HG03025 (cell line): ENCODE measurements at regions not wholly inside any gene's neighbourhood (a gene's known extent, or its start where the extent isn't known, plus 50 kb on each side); places are given as distances from the start of the nearest gene placed in this dataset.
"Not testable (repeated sequence)": the region's sequence is repeated elsewhere in the genome, so short reads cannot be mapped to it uniquely, and the experiment has no call there.

Experiments
- ATAC-seq: cut with Tn5 transposase; IDR thresholded peaks from one replicate; pipeline ENCODE4 v1.9.1; 2021; ENCODE audit warnings: mild to moderate bottlenecking, moderate library complexity; ENCODE audit not compliant: unreplicated experiment, low FRiP score

DNA sequence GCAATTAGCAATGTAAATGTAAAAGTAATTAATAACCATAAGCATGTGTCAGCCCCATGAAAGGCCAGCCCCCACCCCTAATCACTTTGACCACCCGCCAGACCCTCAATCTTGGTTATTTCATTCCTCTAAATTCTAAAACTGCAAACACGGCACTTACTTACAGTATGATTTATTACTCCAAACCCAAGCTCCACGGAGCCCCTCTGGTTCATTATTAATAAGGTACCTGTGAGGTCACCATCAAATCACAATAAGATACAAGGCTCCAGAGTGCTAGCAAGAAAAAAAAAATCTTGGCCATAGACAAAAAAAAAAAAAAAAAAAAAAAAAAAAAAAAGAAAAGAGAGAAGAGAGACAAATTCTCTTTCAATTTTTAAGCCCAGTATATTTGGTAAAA, 879.5 kb downstream of the TDRD15 start:
- ATAC-seq, result no peak

- no peak for ATAC-seq
These were observed 887.3 kb downstream of the TDRD15 start for GRCh38 chr2:22011048-22011447.

DNA sequence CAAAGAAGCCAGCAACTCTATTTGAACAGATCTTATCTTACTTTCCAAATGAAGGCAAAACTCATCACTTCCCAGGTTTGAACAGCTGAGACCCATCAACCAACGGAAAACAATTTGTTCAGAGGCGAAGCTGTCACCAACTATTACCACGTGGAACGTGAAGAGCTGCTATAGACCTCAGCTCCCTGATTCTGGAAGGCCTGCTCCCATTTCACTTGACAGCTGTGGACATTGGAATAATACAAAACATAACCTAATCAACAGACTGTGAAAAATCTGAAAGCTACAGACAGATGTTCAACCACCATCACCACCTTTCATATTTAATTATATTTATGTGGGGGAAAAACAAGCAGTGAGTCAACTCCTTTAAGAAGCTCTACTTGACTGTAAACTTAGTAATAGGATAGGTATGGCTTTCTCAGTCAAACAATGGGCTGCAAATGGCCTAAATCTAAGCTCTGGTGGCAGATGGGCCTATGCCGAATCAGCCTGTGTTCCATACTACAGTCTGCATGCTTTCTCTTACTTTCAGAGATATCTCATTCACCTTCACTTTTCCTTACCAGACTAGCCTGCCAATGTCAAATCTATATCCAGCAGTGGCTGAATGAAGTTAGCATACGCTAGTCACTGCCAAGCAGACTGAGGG, 896.4 kb downstream of the TDRD15 start:
- ATAC-seq, result no peak

GRCh38 chr2:22027345-22028005, 903.7 kb downstream of the TDRD15 start:
- ATAC-seq, result no peak

GRCh38 chr2:22035361-22035830, 911.6 kb downstream of the TDRD15 start:
- no peak for ATAC-seq

GRCh38 chr2:22037274-22037673, 913.5 kb downstream of the TDRD15 start:
- no peak for ATAC-seq

DNA sequence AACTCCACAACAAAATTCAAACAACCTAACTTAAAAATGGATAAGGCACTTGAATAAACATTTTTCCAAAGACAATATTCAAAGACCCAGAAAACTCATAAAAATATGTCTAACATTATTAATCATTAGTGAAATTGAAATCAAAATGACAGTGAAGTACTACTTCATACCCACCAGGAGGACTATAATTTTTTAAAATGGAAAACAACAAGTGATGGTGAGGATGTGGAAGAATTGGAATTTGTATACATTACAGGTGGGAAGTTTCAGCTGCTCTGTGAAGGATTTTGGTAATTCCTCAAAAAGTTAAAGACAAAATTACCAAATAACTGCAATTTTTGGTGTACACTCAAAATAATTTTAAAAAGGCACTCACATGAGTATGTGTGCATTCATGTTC, 920.0 kb downstream of the TDRD15 start:
- no peak for ATAC-seq

GRCh38 chr2:22055784-22056620, 932.2 kb downstream of the TDRD15 start:
- ATAC-seq, result no peak

- no peak for ATAC-seq
These were observed 932.9 kb downstream of the TDRD15 start for GRCh38 chr2:22056621-22057132.

DNA sequence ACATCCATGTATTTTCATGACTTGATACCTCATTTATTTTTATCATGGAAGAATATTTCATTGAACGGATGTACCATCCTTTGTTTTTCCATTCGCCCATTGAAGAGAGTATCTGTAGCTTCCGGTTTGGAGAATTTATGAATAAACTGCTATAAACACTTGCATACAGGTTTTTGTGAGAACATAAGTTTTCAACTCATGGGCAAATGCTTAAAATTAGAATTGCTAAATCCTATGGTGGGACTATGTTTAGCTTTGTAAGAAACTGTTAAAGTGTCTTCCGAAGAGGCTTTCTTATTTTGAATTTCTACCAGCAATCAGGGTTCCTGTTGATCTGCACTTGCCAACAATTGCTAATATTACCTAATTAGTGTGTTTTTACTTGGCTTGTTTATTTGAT, 938.9 kb downstream of the TDRD15 start:
- ATAC-seq, result no peak

- ATAC-seq, result no peak
These were observed 952.7 kb downstream of the TDRD15 start for GRCh38 chr2:22076454-22076853.

DNA sequence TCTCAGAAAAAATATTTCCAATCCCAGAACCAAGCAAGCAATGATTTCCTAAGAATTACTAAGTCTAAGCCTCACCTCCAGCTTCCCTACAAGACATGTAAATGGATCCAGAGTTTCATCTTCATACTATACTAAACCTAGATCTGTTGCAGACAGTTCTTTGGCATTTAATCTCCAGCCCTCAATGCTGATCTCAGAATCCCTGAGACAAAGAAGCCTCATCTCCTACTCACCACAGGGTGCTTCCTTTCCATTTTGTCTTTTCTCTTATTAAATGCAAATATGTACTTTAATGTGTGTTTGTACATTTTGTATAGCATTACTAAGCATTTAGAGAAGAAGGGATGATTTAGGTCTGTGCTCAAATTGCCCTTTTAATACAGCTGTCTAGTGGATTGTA, 954.9 kb downstream of the TDRD15 start:
- no peak for ATAC-seq

- ATAC-seq, result no peak
These were observed 955.8 kb downstream of the TDRD15 start for GRCh38 chr2:22079583-22079982.

DNA sequence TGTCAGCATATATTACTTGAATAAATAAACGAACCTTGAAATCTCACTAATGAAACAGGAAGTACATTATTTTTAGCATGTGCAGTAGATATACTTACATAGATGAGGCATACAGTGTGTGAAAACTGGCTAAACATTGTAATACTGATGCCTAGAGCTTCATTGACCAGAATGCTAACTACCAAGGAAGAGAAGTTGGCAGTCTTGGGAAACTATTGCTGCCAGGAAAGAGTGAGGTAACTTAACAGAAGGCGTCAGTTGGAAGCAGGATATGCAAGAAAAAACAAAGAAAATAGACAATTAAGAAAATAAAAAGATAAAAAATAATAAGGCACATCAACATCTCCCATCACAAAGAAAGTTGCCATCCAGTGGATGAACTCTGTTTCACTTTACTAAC, 963.0 kb downstream of the TDRD15 start:
- no peak for ATAC-seq

DNA sequence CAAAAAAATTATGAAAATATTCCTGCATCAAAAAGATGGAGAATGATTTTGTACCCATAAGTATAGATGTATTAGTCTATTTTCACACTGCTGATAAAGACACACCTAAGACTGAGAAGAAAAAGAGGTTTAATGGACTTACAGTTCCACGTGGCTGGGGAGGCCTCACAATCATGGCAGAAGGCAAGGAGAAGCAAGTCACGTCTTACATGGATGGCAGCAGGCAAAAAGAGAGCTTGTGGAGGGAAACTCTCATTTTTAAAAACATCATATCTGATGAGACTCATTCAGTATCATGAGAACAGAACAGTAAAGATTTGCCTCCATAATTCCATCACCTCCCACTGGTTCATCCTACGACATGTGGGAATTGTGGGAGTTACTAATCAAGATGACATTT, 979.8 kb downstream of the TDRD15 start:
- not testable (repeated sequence) for ATAC-seq

DNA sequence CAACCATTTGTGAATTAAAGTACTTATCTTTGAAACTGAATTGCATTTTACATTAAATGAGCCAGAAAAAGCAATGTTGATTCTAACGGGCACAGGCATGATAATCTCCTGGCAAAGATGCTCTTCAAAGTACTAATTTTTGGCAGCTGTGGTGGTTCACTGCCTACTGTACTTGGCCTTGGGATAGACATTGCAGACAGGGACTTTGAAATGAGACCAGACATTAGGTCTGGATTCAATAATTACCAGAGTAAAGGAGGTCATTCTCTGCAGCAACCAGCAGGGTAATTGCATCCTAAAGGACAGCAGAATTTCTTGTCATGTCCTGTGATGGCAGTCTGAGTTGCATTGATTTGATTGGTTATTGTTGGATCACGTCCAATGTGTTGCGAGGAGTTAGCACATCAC, 986.5 kb downstream of the TDRD15 start:
- no peak for ATAC-seq

DNA sequence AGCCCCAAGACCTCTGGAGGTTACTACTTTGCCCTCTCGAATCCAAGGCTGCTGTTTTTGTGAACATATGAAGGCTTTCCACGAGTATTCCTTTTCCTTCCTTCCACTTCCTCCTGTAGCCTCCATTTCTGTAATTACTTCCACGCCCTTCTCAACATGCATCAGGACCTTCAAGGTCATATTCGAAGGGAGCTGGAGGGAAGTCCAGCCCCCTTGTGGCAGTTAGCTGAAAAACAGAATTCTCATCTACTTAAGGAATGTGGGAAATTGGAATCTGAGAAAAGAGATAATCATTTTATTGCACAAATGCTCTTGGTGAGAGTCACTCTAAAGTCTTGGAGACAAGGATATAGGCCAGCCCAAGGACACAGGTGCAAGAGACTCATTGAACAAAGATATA, 1000.2 kb downstream of the TDRD15 start:
- ATAC-seq, result no peak

DNA sequence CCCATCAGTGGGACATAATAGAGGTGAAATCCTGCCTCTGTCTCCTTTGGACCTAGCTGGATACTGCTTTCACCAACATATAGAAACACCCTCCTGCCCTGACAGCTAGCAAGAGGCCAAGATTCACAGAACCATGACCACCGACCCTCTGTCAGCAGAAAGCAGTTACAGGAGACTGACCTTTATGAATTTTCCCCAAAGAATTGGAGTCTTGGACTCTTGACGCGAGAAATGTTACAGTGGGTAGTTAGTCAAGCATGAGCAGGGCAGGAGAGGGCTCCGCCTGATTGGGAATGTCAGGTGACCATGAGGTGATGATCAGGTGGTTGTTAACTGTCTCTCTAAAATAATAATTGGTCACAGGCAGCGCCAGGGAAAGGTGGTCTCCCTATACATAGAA, 1002.3 kb downstream of the TDRD15 start:
- no peak for ATAC-seq

DNA sequence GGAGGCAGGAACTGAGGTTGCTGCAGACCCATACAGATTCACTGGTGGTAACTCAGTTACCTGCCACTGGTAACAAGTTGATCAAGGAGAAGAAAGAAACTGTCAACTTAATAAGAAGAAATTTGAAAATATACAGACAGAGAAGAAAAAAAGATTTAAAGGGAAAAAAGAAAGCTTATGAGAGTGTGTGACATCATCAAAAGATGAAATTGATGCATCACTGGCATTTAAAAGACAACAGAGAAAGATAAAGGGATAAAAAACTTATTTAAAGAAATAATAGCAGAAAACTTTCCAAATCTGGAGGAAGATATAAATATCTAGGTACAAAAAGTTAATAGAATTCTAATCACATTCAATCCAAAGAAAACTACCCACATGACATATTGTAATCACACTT, 1003.2 kb downstream of the TDRD15 start:
- ATAC-seq, result no peak

DNA sequence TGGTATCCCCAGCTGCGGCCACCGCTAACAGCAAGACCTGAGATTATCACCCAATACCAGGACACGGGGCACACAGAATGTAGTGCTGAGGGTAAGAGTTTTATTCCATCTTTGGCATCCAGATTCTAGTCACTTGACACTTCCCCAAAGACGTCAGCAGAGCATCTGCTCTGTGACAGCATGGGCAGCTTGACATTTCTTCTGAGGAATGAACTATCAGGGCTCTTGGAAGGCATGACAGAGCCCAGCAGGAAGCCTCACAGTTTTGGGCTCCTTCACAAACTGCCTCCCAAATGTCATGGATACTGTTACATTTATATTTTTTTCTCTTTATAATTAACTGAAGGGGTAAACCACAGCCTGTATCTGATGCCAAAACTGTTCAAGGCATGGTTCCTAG, 1010.7 kb downstream of the TDRD15 start:
- ATAC-seq, result no peak

GRCh38 chr2:22136446-22136845, 1012.7 kb downstream of the TDRD15 start:
- ATAC-seq, result no peak
